IPS-NIHi7 (cell line): ENCODE measurements at regions not wholly inside any gene's neighbourhood (a gene's known extent, or its start where the extent isn't known, plus 50 kb on each side); places are given as distances from the start of the nearest gene placed in this dataset.
"Not testable (repeated sequence)": the region's sequence is repeated elsewhere in the genome, so short reads cannot be mapped to it uniquely, and the experiment has no call there.

ENCODE experiments used
- DNase-seq: peaks from one replicate; pipeline ENCODE4 v3.0.0; 2012; ENCODE audit warnings: mixed read lengths; ENCODE audit errors: extremely low spot score

GRCh38 chrY:11156100-11156499 is 1544.9 kb upstream of the USP9Y start:
- DNase-seq: not testable (repeated sequence)

GRCh38 chrY:11156846-11157245 is 1544.2 kb upstream of the USP9Y start:
- DNase-seq: not testable (repeated sequence)

- DNase-seq: not testable (repeated sequence)
Observed at GRCh38 chrY:11177033-11177432, 1524.0 kb upstream of the USP9Y start.

GRCh38 chrY:11201133-11201532 is 1499.9 kb upstream of the USP9Y start:
- not testable (repeated sequence) for DNase-seq

- DNase-seq: not testable (repeated sequence)
Observed at GRCh38 chrY:11214851-11215250, 1486.2 kb upstream of the USP9Y start.
